ENCODE measurements at regions not wholly inside any gene's neighbourhood (a gene's known extent, or its start where the extent isn't known, plus 50 kb on each side); places are given as distances from the start of the nearest gene placed in this dataset.

DNA sequence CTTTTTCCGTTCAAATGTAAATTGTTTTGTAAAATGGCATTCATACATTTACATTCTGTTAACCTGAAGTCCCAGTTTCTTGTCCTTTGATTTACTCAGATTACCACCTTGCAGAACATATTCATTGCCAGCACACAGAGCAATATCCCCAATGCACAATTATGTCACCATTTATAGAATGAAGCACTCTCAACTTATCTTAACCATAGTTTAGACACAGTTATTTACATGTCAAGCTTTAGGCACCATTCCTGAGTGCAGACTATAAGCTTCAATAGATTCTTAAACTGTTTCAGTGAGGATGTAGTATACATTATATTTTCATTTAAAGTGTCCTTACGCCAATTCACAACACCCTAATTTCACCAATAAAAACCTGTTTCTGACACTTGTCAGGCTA lies 1977.9 kb downstream of the SUCLG1 start:
- no TSS peak for BruUV-seq (replicated peaks)
- H3K9me1 ChIP-seq (ENCODE audit: control insufficient read depth, insufficient read depth, low read length), result no peaks in the 10 kb centered on the region
- no peaks in the 10 kb centered on the region for H4K20me1 ChIP-seq (replicated peaks; ENCODE audit: control insufficient read depth, insufficient read depth, low read length)
- ATAC-seq, result no peak
- in situ Hi-C loops (cut with MboI) (no loop called here), intact Hi-C loops (cut with micrococcal nuclease) (no loop called here)
- no peaks in the 10 kb centered on the region for H3K27me3 ChIP-seq (ENCODE audit: control insufficient read depth in 2 of 2, insufficient read depth in 2 of 2, low read length in 2 of 2)
- WGBS (ENCODE audit: insufficient coverage, low coverage, missing lambda C conversion rate), result 11% methylated on average over 2 of the region's 2 CpGs
- FAIRE-seq, result no peak
- H3K9me3 ChIP-seq (replicated peaks; ENCODE audit: control insufficient read depth, insufficient read depth, low read depth, low read length), result no peaks in the 10 kb centered on the region
- no peak for DNase-seq (ENCODE audit: extremely low read depth in 1 of 4, low spot score in 3 of 4)
- CTCF ChIA-PET (ENCODE audit: low intra/inter-chr PET ratio), result no interaction called here
- no peak overlapping the region for H3K27ac ChIP-seq (ENCODE audit: extremely low read depth, low read depth, low read length)
- no peak overlapping the region for H3K9ac ChIP-seq (ENCODE audit: insufficient read depth in 1 of 2, low read depth in 2 of 2, low read length in 2 of 2)
- H3K36me3 ChIP-seq (ENCODE audit: control insufficient read depth, insufficient read depth, low read length), result no peaks in the 10 kb centered on the region
- H3K4me1 ChIP-seq (replicated peaks in 1 of 2; ENCODE audit: control insufficient read depth in 2 of 2, insufficient read depth in 2 of 2, low read length in 2 of 2), result no peaks in the 10 kb centered on the region
- H3K4me3 ChIP-seq, result no peak overlapping the region
- no peak overlapping the region for H2AFZ ChIP-seq (ENCODE audit: low read depth, low read length)
- no peaks in the 10 kb centered on the region for H3K79me2 ChIP-seq (ENCODE audit: control insufficient read depth, insufficient read depth, low read length)
- POLR2A ChIA-PET, result no interaction called here
- H3K4me2 ChIP-seq (ENCODE audit: insufficient read depth, low read length), result no peak overlapping the region
- TF ChIP-seq HNRNPLL (IDR thresholded peaks at IDR 0.05; ENCODE audit: low read depth, low read length, poor library complexity, severe bottlenecking) (no peak), ATF7 (IDR thresholded peaks at IDR 0.05) (no peak), CHCHD3 (CRISPR knock-in tag; IDR thresholded peaks at IDR 0.05) (no peak), TAF15 (IDR thresholded peaks at IDR 0.05; ENCODE audit: low read depth, low read length) (no peak), ZSCAN32 (CRISPR knock-in tag; IDR thresholded peaks at IDR 0.05) (no peak), IRF2 (CRISPR knock-in tag; IDR thresholded peaks at IDR 0.05) (no peak), ZNF512 (tag; IDR thresholded peaks at IDR 0.05) (no peak), CBX3 (IDR thresholded peaks at IDR 0.05; ENCODE audit: borderline replicate concordance in 1 of 2, low read length in 2 of 2) (no peak), RAD51 (IDR thresholded peaks at IDR 0.05; ENCODE audit: borderline replicate concordance, low read depth) (no peak), ZNF449 (CRISPR knock-in tag; IDR thresholded peaks at IDR 0.05) (no peak)
- TF ChIP-seq, protein P1, sequence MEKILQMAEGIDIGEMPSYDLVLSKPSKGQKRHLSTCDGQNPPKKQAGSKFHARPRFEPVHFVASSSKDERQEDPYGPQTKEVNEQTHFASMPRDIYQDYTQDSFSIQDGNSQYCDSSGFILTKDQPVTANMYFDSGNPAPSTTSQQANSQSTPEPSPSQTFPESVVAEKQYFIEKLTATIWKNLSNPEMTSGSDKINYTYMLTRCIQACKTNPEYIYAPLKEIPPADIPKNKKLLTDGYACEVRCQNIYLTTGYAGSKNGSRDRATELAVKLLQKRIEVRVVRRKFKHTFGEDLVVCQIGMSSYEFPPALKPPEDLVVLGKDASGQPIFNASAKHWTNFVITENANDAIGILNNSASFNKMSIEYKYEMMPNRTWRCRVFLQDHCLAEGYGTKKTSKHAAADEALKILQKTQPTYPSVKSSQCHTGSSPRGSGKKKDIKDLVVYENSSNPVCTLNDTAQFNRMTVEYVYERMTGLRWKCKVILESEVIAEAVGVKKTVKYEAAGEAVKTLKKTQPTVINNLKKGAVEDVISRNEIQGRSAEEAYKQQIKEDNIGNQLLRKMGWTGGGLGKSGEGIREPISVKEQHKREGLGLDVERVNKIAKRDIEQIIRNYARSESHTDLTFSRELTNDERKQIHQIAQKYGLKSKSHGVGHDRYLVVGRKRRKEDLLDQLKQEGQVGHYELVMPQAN (IDR thresholded peaks at IDR 0.05; ENCODE audit: borderline replicate concordance), result no peak
- TF ChIP-seq, protein P2, sequence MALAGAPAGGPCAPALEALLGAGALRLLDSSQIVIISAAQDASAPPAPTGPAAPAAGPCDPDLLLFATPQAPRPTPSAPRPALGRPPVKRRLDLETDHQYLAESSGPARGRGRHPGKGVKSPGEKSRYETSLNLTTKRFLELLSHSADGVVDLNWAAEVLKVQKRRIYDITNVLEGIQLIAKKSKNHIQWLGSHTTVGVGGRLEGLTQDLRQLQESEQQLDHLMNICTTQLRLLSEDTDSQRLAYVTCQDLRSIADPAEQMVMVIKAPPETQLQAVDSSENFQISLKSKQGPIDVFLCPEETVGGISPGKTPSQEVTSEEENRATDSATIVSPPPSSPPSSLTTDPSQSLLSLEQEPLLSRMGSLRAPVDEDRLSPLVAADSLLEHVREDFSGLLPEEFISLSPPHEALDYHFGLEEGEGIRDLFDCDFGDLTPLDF (CRISPR knock-in tag; IDR thresholded peaks at IDR 0.05), result no peak
- TF ChIP-seq, protein P3, sequence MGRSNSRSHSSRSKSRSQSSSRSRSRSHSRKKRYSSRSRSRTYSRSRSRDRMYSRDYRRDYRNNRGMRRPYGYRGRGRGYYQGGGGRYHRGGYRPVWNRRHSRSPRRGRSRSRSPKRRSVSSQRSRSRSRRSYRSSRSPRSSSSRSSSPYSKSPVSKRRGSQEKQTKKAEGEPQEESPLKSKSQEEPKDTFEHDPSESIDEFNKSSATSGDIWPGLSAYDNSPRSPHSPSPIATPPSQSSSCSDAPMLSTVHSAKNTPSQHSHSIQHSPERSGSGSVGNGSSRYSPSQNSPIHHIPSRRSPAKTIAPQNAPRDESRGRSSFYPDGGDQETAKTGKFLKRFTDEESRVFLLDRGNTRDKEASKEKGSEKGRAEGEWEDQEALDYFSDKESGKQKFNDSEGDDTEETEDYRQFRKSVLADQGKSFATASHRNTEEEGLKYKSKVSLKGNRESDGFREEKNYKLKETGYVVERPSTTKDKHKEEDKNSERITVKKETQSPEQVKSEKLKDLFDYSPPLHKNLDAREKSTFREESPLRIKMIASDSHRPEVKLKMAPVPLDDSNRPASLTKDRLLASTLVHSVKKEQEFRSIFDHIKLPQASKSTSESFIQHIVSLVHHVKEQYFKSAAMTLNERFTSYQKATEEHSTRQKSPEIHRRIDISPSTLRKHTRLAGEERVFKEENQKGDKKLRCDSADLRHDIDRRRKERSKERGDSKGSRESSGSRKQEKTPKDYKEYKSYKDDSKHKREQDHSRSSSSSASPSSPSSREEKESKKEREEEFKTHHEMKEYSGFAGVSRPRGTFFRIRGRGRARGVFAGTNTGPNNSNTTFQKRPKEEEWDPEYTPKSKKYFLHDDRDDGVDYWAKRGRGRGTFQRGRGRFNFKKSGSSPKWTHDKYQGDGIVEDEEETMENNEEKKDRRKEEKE (IDR thresholded peaks at IDR 0.05; ENCODE audit: borderline replicate concordance in 1 of 2, control insufficient read depth in 1 of 2, low read depth in 2 of 2, low read length in 1 of 2), result no peak
